HUDEP-2 (cell line): ENCODE measurements at regions not wholly inside any gene's neighbourhood (a gene's known extent, or its start where the extent isn't known, plus 50 kb on each side); places are given as distances from the start of the nearest gene placed in this dataset.

Source experiments
- DNase-seq, 76 experiments: peaks; one replicate each; lab custom pipeline; 2025; ENCODE audit not compliant: unreplicated experiment in 76 of 76; lab: John Stamatoyannopoulos, UW

- no peak for DNase-seq
Measured at GRCh38 chr1:14543191-14543840, 55.2 kb upstream of the KAZN start.

GRCh38 chr1:14544319-14544718 is 54.2 kb upstream of the KAZN start:
- no peak for DNase-seq

GRCh38 chr1:14545422-14546025 is 53.0 kb upstream of the KAZN start:
- no peak for DNase-seq

GRCh38 chr1:14546416-14546815 is 52.1 kb upstream of the KAZN start:
- DNase-seq: no peak
